Psoas muscle (tissue), 7 donors: ENCODE measurements at regions not wholly inside any gene's neighbourhood (a gene's known extent, or its start where the extent isn't known, plus 50 kb on each side); places are given as distances from the start of the nearest gene placed in this dataset.

Experiments used
- ATAC-seq, 4 donors: fragments of 200-7000 bp; cut with Tn5 transposase; one replicate each; pipeline ENCODE4 v1.9.1; 2020; ENCODE audit warnings: moderate library complexity in 3 of 4, mild to moderate bottlenecking in 2 of 4
- DNase-seq, 2 donors: peaks; one replicate each; pipeline ENCODE4 v3.0.0-alpha.2; 2020
- H3K27ac ChIP-seq: fragments of 200-600 bp; one replicate; pipeline ENCODE4 v1.8.0; 2022
- H3K27me3 ChIP-seq, 3 donors: fragments of 200-600 bp in 1 of 3; one replicate each; pipeline versions ENCODE4 v1.6.1 to v1.8.0; 2013 to 2022; ENCODE audit warnings: low read length in 2 of 3, mild to moderate bottlenecking in 2 of 3, moderate library complexity in 1 of 3; ENCODE audit not compliant: insufficient read depth in 3 of 3
- H3K36me3 ChIP-seq, 2 donors: fragments of 200-600 bp in 1 of 2; one replicate each; pipeline versions ENCODE4 v1.6.1 to v1.8.0; 2013 to 2022; ENCODE audit warnings: low read depth in 1 of 2, mild to moderate bottlenecking in 1 of 2, moderate library complexity in 1 of 2; ENCODE audit not compliant: insufficient read depth in 1 of 2
- H3K4me1 ChIP-seq: fragments of 200-600 bp; one replicate; pipeline ENCODE4 v1.8.0; 2022
- H3K4me3 ChIP-seq: fragments of 200-600 bp; one replicate; pipeline ENCODE4 v1.8.0; 2022; ENCODE audit warnings: mild to moderate bottlenecking
- H3K9me3 ChIP-seq: fragments of 200-600 bp; one replicate; pipeline ENCODE4 v1.8.0; 2022
- WGBS, 3 donors: extraction: QIAGEN DNeasy Blood & Tissue Kit; methylation state at CpG; one replicate each; pipeline versions ENCODE4 v1.1.6 to v1.1.7; 2013; 5-methylcytosine and 5-hydroxymethylcytosine counted together
- intact Hi-C, 2 donors: fragments of 100-400 bp; cut with DNase I; formaldehyde crosslinking; loops; one replicate each; pipeline versions ENCODE4 v1.11.0 to v1.14.2; 2022
- TF ChIP-seq, protein P1 (sequence below): fragments of 200-600 bp; IDR thresholded peaks from one replicate; pipeline ENCODE4 v1.8.0; 2022; ENCODE audit warnings: antibody characterized with exemption
- donor health status: healthy with polysubstance abuse.
- donor health status: DM: no; HTN: no; CAD: no; lungs with moderate emphysema.
- donor health status: Bipolar disorder and iron deficiency.
- donor health status: healthy.
- donor health status: DM: yes; HTN: yes; CAD: no.
- donor health status: DM: no; HTN: no; CAD: no.
- donor health status: DM: yes; HTN: yes; CAD: no.

DNA sequence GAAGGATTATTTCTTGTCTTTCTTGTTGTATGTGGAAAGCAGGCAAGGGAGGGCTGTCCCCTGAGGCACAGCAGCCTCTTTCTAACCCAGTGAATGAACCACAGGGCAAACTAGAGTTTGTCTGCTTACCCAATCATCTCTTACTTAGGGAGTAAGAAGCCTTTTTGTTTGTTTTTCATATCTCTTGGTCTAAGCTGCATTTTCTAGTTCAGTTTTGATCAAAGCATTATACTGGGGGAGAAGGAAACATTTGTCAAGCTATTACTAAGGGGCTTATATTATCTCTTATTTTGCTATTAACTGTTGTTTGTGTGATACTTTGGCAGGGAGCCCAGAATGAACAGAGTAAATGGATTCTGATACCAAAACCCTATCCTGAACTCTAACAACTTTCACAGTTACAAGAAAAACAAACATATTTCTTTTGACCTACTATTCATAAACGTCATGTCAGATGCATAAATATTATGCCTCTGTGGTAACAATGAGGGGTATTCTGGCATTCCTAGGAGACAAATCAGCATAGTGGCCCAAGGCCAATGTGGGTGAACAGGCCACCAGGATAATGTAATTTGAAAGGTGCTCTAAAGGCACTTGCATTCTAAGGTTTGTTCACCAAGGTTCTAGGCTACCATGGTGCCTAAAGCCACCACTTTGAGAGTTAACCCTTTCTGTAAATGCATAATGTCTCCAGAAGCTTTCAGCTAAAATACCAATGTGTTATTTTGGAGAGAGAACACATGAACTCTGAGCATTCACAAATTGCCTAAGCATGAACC, 271.6 kb upstream of the ZPLD1 start:
- TF ChIP-seq, protein P1, sequence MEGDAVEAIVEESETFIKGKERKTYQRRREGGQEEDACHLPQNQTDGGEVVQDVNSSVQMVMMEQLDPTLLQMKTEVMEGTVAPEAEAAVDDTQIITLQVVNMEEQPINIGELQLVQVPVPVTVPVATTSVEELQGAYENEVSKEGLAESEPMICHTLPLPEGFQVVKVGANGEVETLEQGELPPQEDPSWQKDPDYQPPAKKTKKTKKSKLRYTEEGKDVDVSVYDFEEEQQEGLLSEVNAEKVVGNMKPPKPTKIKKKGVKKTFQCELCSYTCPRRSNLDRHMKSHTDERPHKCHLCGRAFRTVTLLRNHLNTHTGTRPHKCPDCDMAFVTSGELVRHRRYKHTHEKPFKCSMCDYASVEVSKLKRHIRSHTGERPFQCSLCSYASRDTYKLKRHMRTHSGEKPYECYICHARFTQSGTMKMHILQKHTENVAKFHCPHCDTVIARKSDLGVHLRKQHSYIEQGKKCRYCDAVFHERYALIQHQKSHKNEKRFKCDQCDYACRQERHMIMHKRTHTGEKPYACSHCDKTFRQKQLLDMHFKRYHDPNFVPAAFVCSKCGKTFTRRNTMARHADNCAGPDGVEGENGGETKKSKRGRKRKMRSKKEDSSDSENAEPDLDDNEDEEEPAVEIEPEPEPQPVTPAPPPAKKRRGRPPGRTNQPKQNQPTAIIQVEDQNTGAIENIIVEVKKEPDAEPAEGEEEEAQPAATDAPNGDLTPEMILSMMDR, result no peak
- intact Hi-C loops, result no loop called here
- H3K27ac ChIP-seq, result no peak overlapping the region
- no peak overlapping the region for H3K4me3 ChIP-seq
- peak in 2 of 4 donors; percentile 35 to 54 for ATAC-seq
- no peaks in the 10 kb centered on the region for H3K4me1 ChIP-seq
- peak; percentile 43 to 61 for DNase-seq
- no peaks in the 10 kb centered on the region for H3K27me3 ChIP-seq
- H3K36me3 ChIP-seq, result no peaks in the 10 kb centered on the region
- 8 to 18% (median 16%) methylated on average over 1 of the region's 1 CpG for WGBS, 3 donors
- no peaks in the 10 kb centered on the region for H3K9me3 ChIP-seq

- no peaks in the 10 kb centered on the region for H3K27me3 ChIP-seq
- H3K4me3 ChIP-seq, result no peak overlapping the region
- H3K36me3 ChIP-seq, result no peaks in the 10 kb centered on the region
- ATAC-seq, result no peak
- WGBS, 3 donors, result 90 to 92% (median 91%) methylated on average over 4 of the region's 4 CpGs
- intact Hi-C loops, result no loop called here
- TF ChIP-seq, protein P1, result no peak
- no peaks in the 10 kb centered on the region for H3K9me3 ChIP-seq
- H3K27ac ChIP-seq, result no peak overlapping the region
- DNase-seq, result no peak
- H3K4me1 ChIP-seq, result no peaks in the 10 kb centered on the region
Observed at GRCh38 chr3:102163818-102164154, 271.0 kb upstream of the ZPLD1 start.

DNA sequence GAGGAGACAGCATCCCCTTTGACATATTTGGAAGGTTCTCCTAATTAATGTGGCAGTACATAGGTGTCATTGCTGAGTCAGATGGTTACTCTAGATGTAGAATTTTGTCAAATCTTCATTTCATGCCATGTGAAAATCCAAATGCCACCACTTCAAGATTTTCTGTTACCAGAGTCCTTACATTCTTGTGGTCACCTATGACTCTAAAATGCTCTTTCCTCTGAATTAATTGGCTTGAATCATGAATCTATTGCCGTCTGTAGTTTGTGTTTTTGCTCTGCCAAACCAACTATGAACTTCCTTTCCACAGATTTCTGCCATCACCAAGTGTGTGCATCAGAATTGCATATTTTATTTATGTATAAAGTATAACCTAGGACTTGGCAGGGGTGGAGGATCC, 269.4 kb upstream of the ZPLD1 start:
- DNase-seq, result no peak
- intact Hi-C loops, result no loop called here
- 72 to 81% (median 80%) methylated on average over 1 of the region's 1 CpG for WGBS, 3 donors

GRCh38 chr3:102169915-102170479, 264.8 kb upstream of the ZPLD1 start:
- WGBS, 3 donors, result 54 to 69% (median 59%) methylated on average over 1 of the region's 1 CpG
- TF ChIP-seq, protein P1, result no peak
- no peaks in the 10 kb centered on the region for H3K27me3 ChIP-seq
- H3K4me1 ChIP-seq, result no peaks in the 10 kb centered on the region
- no peak overlapping the region for H3K27ac ChIP-seq
- H3K9me3 ChIP-seq, result no peaks in the 10 kb centered on the region
- DNase-seq (no peak), ATAC-seq (no peak)
- intact Hi-C loops, result no loop called here
- no peaks in the 10 kb centered on the region for H3K36me3 ChIP-seq
- no peak overlapping the region for H3K4me3 ChIP-seq

More for the DNA sequence above, 269.4 kb upstream of the ZPLD1 start:
- H3K27ac ChIP-seq, result no peak overlapping the region
- H3K27me3 ChIP-seq, result no peaks in the 10 kb centered on the region
- H3K4me3 ChIP-seq, result no peak overlapping the region
- TF ChIP-seq, protein P1, result no peak
- no peaks in the 10 kb centered on the region for H3K36me3 ChIP-seq
- H3K9me3 ChIP-seq, result no peaks in the 10 kb centered on the region
- no peaks in the 10 kb centered on the region for H3K4me1 ChIP-seq
- ATAC-seq, result no peak
